A673 (cell line): ENCODE measurements at regions not wholly inside any gene's neighbourhood (a gene's known extent, or its start where the extent isn't known, plus 50 kb on each side); places are given as distances from the start of the nearest gene placed in this dataset.
A peak's percentile ranks its signal among the peaks of the same experiment; 100 is the strongest.

Experiments
- EZH2 ChIP-seq: fragments of 200-600 bp; sonication (generic); IDR thresholded peaks from 2 replicates; pipeline ENCODE4 v1.6.1; 2017; ENCODE audit warnings: borderline replicate concordance, low read depth, mild to moderate bottlenecking, mixed read lengths, antibody characterized with exemption, low read length; ENCODE audit not compliant: poor library complexity, severe bottlenecking
- TF ChIP-seq, protein P1 (sequence below): fragments of 300-800, 200-600 bp; sonication (generic); conservative IDR thresholded peaks from 2 replicates; pipeline ENCODE4 v1.5.1; 2017; ENCODE audit warnings: low read depth, mild to moderate bottlenecking, antibody characterized with exemption, low read length, moderate library complexity, mixed read lengths

DNA sequence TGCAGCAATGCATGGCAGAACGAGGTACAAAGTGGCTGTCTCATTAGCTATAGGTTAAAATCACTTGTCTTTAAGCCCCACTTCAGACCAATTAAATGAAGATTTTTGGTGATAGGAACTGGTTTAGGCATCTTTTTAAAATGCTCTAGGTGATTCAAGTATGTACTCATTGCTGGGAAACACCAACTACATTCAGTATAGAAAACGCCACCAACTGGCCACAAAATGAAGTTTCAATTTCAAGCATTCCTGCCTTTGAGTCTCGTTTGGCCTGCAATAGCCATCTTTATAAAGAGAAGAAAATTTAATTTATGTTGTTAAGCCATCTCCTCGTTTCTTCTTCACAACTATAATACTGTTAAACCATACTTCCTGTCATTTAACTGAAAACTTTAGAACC, 587.9 kb downstream of the GBE1 start:
- TF ChIP-seq, protein P1, sequence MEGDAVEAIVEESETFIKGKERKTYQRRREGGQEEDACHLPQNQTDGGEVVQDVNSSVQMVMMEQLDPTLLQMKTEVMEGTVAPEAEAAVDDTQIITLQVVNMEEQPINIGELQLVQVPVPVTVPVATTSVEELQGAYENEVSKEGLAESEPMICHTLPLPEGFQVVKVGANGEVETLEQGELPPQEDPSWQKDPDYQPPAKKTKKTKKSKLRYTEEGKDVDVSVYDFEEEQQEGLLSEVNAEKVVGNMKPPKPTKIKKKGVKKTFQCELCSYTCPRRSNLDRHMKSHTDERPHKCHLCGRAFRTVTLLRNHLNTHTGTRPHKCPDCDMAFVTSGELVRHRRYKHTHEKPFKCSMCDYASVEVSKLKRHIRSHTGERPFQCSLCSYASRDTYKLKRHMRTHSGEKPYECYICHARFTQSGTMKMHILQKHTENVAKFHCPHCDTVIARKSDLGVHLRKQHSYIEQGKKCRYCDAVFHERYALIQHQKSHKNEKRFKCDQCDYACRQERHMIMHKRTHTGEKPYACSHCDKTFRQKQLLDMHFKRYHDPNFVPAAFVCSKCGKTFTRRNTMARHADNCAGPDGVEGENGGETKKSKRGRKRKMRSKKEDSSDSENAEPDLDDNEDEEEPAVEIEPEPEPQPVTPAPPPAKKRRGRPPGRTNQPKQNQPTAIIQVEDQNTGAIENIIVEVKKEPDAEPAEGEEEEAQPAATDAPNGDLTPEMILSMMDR: peak; percentile 55
- TF ChIP-seq EZH2: no peak
